ENCODE measurements at regions not wholly inside any gene's neighbourhood (a gene's known extent, or its start where the extent isn't known, plus 50 kb on each side); places are given as distances from the start of the nearest gene placed in this dataset.

DNA sequence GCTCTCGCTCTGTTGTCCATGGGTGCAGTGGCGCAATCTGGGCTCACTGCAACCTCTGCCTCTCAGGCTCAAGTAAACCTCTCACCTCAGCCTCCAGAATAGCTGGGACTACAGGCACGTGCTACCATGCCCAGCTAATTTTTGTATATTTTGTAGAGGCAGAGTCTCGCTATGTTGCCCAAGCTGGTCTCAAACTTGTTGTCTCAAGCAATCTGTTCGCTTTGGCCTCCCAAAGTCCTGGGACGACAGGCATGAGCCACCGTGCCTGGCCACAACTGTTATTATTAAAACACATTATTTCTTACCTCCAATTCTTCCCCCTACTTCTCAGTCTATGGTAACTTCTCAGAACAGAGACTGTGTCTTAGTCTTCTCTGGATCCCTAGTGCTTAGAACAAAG lies 143.3 kb downstream of the DICER1 start (continued):
- TF ChIP-seq NANOG (IDR thresholded peaks at IDR 0.05; ENCODE audit: borderline replicate concordance) (no peak), EZH2 (IDR thresholded peaks at IDR 0.05; ENCODE audit: low read depth, unreplicated experiment) (no peak), EZH2phosphoT487 (IDR thresholded peaks at IDR 0.05; ENCODE audit: unreplicated experiment) (no peak)

GRCh38 chr14:95011445-95012006 lies 145.8 kb downstream of the DICER1 start:
- Histone ChIP-seq H3K9me2 (ENCODE audit: insufficient read depth) (no peaks in the 10 kb centered on the region), H3K27ac (ENCODE audit: low read depth) (no peak overlapping the region), H2AFZ (peak overlapping the region; percentile 85; the same call in 1 of the 2 replicates), H3K27me3 (ENCODE audit: insufficient read depth) (no peaks in the 10 kb centered on the region), H3K79me2 (replicated peaks; ENCODE audit: insufficient read depth) (no peaks in the 10 kb centered on the region), H3F3A (replicated peaks; ENCODE audit: low read depth) (no peaks in the 10 kb centered on the region), H3K4me2 (peak overlapping the region; percentile 48; the same call in 1 of the 2 replicates), H3K4me3 (no peak overlapping the region), H4K20me1 (replicated peaks; ENCODE audit: insufficient read depth) (no peaks in the 10 kb centered on the region), H3K4me1 (ENCODE audit: insufficient read depth) (peaks cover 8% of the 10 kb centered on the region; the same call in 1 of the 2 replicates), H3K36me3 (ENCODE audit: insufficient read depth) (no peaks in the 10 kb centered on the region)
- ATAC-seq = peak; percentile 78
- Mint-ChIP-seq H3K27me3 (ENCODE audit: insufficient read depth, low read depth, poor library complexity) (peaks cover under 1% of the 10 kb centered on the region), H3K27ac (no peak overlapping the region), H3K4me1 (peaks cover 6% of the 10 kb centered on the region), H3K36me3 (ENCODE audit: low read depth) (no peaks in the 10 kb centered on the region), H3K9me3 (no peaks in the 10 kb centered on the region), H3K4me3 (no peak overlapping the region)
- peak; percentile 49 for DNase-seq (ENCODE audit: low spot score)
- TF ChIP-seq ZNF331 (CRISPR knock-in tag; IDR thresholded peaks at IDR 0.05; ENCODE audit: low read depth) (no peak), ZNF114 (CRISPR knock-in tag; IDR thresholded peaks at IDR 0.05) (no peak), NANOG (IDR thresholded peaks at IDR 0.05; ENCODE audit: borderline replicate concordance) (no peak), POLR2AphosphoS5 (IDR thresholded peaks at IDR 0.05; ENCODE audit: low read depth) (no peak), JUNB (IDR thresholded peaks at IDR 0.05; ENCODE audit: unreplicated experiment) (no peak), STAT1 (IDR thresholded peaks at IDR 0.05; ENCODE audit: unreplicated experiment) (no peak), CREB1 (CRISPR knock-in tag; IDR thresholded peaks at IDR 0.05; ENCODE audit: low read depth) (no peak), CTCF (conservative IDR thresholded peaks at IDR 0.05; ENCODE audit: low read depth in 2 of 2) (no peak)
- TF ChIP-seq, protein P1, sequence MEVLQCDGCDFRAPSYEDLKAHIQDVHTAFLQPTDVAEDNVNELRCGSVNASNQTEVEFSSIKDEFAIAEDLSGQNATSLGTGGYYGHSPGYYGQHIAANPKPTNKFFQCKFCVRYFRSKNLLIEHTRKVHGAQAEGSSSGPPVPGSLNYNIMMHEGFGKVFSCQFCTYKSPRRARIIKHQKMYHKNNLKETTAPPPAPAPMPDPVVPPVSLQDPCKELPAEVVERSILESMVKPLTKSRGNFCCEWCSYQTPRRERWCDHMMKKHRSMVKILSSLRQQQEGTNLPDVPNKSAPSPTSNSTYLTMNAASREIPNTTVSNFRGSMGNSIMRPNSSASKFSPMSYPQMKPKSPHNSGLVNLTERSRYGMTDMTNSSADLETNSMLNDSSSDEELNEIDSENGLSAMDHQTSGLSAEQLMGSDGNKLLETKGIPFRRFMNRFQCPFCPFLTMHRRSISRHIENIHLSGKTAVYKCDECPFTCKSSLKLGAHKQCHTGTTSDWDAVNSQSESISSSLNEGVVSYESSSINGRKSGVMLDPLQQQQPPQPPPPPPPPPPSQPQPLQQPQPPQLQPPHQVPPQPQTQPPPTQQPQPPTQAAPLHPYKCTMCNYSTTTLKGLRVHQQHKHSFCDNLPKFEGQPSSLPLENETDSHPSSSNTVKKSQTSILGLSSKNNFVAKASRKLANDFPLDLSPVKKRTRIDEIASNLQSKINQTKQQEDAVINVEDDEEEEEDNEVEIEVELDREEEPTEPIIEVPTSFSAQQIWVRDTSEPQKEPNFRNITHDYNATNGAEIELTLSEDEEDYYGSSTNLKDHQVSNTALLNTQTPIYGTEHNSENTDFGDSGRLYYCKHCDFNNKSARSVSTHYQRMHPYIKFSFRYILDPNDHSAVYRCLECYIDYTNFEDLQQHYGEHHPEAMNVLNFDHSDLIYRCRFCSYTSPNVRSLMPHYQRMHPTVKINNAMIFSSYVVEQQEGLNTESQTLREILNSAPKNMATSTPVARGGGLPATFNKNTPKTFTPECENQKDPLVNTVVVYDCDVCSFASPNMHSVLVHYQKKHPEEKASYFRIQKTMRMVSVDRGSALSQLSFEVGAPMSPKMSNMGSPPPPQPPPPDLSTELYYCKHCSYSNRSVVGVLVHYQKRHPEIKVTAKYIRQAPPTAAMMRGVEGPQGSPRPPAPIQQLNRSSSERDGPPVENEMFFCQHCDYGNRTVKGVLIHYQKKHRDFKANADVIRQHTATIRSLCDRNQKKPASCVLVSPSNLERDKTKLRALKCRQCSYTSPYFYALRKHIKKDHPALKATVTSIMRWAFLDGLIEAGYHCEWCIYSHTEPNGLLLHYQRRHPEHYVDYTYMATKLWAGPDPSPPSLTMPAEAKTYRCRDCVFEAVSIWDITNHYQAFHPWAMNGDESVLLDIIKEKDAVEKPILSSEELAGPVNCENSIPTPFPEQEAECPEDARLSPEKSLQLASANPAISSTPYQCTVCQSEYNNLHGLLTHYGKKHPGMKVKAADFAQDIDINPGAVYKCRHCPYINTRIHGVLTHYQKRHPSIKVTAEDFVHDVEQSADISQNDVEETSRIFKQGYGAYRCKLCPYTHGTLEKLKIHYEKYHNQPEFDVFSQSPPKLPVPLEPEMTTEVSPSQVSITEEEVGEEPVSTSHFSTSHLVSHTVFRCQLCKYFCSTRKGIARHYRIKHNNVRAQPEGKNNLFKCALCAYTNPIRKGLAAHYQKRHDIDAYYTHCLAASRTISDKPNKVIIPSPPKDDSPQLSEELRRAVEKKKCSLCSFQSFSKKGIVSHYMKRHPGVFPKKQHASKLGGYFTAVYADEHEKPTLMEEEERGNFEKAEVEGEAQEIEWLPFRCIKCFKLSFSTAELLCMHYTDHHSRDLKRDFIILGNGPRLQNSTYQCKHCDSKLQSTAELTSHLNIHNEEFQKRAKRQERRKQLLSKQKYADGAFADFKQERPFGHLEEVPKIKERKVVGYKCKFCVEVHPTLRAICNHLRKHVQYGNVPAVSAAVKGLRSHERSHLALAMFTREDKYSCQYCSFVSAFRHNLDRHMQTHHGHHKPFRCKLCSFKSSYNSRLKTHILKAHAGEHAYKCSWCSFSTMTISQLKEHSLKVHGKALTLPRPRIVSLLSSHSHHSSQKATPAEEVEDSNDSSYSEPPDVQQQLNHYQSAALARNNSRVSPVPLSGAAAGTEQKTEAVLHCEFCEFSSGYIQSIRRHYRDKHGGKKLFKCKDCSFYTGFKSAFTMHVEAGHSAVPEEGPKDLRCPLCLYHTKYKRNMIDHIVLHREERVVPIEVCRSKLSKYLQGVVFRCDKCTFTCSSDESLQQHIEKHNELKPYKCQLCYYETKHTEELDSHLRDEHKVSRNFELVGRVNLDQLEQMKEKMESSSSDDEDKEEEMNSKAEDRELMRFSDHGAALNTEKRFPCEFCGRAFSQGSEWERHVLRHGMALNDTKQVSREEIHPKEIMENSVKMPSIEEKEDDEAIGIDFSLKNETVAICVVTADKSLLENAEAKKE (CRISPR knock-in tag; IDR thresholded peaks at IDR 0.05) = no peak
